HG02884 (cell line): ENCODE measurements at regions not wholly inside any gene's neighbourhood (a gene's known extent, or its start where the extent isn't known, plus 50 kb on each side); places are given as distances from the start of the nearest gene placed in this dataset.
"Not testable (repeated sequence)": the region's sequence is repeated elsewhere in the genome, so short reads cannot be mapped to it uniquely, and the experiment has no call there.

ENCODE experiments used
- ATAC-seq: cut with Tn5 transposase; IDR thresholded peaks from one replicate; pipeline ENCODE4 v1.9.1; 2021; ENCODE audit warnings: mild to moderate bottlenecking, moderate library complexity; ENCODE audit not compliant: unreplicated experiment

DNA sequence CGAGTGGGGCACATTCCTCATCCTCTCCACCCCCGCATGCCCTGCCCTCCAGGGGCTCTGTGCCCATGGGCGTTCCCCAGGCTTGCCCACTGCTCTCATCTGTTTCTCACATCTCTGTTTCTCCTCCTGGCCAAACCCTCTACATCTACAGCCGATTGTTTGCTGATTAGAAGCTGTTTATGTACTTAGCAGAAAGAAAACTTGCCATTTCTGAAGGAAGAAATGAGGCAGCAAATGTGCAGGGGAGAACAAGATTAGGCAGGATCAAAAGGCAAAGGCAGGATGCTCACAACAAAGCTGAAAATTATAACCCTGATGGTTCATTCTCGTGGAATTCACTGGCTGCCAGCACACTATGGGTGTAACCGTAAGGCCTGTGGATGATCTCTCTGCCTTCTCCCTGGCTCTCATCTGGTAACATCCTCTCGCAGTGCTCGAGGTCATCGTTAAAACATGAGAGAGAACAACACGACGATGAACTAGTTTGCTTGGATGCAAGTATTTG is 111.6 kb upstream of the KLF14 start:
- ATAC-seq, result no peak

DNA sequence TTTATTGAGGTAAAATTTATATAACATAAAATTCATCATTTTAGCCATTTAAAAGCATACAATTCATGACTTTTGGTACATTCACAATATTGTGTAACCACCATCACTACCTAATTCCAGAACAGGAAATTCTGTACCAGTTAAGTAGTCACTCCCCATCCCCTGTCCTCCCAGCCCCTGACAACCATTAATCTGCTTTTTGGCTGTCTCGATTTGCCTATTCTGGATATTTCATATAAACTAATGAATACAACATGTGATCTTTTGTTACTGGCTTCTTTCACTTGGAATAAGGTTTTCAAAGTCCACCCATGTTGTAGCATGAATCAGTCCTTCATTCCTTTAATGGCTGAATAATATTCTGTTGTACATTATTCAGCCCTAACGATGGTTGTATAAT is 115.6 kb upstream of the KLF14 start:
- ATAC-seq, result no peak

- ATAC-seq, result no peak
Observed at GRCh38 chr7:130850956-130851355, 116.9 kb upstream of the KLF14 start.

DNA sequence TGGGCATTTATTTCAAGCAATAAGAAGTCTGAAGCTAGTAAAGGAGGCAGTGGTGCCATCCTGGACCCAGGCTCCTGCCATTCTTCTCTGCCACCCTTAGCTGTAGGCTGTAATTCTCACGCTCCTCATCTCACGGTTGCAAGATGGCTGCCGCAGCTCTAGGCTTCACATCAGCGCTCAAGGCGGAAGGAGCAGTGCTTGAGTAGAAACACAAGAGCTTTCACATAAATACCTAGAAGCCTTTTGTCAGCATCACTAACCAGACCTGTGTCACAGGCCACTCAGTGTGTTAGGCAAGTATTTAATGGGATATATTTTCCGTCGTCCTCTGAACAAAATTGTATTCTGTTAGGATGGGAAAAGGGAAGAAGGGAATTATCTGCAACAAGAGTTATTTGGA is 118.9 kb upstream of the KLF14 start:
- ATAC-seq, result no peak

DNA sequence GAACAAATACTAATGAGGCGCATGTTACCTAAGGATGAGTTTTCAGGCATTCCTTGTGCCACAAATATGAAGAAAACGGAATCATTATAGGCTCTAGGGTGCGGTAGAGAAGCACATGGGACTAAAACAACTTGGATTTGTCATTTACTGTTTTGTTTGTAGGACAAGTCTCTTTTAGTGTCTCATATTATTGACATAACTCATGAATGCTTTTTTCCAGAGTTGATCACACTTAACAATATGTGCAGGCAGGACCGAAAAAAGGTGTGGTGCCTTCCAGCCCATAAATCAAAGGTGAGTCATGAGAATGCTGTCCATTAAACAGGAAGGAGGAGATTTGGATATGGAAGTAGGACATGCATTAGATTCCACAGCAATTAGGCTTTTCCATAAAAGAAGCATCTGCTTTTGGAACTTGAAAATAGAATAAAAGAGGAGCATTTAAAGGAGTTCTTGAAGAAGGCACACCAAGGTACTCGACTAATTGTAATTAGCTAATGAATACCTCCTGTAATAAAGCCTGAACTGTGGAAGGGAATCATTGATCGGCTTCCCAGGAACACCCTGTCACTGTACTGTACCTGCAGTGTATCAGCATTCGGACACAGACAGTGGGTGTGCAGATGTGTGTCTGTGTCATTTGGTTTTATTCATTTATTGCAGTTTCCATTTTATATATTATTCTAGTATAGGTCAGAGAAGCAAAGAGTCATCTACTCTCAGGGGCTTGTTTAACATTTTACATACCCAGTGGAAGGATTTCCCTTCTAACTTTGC is 119.7 kb upstream of the KLF14 start:
- ATAC-seq, result no peak

DNA sequence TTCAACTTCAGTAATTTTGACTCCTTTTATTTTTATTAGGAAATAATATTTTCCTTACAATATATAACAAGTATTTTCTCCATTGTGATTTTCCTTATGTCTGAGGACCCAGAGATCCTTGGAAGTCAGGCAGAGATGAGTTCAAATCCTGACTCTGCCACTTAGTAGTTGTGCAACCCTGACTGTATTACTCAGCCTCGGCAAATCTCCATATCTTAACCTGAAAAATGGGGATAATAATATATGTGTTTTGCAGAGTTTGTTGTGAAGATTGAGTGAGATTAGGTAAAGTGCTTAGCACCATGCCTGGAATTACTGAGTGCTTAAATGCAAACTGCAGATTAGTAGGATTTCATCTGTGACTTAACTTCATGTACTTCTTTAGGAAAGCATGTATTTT is 120.5 kb upstream of the KLF14 start:
- ATAC-seq, result no peak

- no peak for ATAC-seq
Observed at GRCh38 chr7:130856866-130857265, 122.9 kb upstream of the KLF14 start.

- not testable (repeated sequence) for ATAC-seq
Observed at GRCh38 chr7:130860832-130861231, 126.8 kb upstream of the KLF14 start.

GRCh38 chr7:130865408-130866236 is 131.6 kb upstream of the KLF14 start:
- no peak for ATAC-seq

DNA sequence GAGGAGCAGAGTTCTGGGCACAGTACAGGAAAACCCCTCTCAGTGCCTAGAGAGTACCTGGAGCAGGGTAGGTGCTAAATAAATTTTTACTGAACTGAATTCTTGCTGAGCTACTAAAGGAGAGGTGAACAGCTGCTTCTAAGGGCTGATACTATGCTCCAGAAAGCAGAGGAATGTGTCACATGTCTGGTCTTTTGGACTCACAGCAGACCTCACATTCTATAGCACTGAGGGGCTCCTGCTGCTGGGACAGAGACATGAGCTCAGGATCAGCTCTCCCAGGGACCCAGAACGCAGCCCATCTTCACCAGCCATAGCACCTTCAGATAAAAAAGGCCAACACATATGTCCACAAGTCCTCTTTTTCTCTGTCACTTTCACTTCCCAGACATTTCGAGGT is 133.0 kb upstream of the KLF14 start:
- ATAC-seq, result no peak

DNA sequence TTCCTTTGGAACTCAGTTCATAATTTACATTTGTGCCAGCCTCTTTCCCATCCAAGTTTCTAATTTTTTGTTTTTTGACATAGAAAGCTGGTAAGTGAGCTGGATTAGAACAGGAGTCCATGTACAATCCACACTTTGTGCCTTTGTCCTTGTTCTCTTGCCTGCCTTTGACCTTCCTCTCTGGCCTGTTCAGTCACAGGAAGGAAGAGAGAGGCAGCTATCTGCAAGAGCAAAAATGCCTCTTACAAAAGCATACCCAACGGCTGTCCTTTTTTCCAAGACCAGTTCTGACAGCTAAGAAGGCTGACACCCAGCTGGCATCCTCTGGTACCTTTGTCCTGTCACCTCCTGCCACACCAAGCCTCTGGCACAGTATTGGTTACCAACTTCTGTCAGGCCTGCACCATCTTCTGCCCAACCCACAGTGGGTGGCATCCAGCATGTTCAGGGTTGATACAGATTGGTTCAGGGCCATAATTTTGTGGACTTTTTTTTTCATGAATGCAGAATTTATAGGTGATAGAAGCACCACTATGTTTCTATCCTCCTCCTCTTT is 133.7 kb upstream of the KLF14 start:
- no peak for ATAC-seq

- ATAC-seq, result no peak
Observed at GRCh38 chr7:130868139-130868538, 134.1 kb upstream of the KLF14 start.

- no peak for ATAC-seq
Observed at GRCh38 chr7:130869918-130870317, 135.9 kb upstream of the KLF14 start.

DNA sequence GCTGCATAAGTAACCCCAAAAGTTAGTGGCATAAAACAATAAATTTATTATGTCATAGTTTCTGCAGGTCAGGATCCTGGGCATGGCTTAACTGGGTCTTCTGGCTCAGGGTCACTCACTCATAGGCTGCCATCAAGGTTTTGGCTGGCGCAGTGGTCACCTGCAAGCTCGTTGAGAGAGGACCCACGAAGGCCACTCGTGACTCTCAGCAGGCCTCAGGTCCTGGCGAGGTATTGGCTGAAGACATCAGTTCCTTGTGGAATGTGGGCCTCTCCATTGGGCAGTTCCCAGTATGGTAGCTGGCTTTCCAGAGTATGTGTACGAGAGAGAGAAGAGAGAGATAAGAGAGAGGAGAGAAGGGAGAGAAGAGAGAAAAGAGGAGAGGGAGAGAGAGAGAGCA is 138.3 kb upstream of the KLF14 start:
- ATAC-seq, result no peak

- ATAC-seq, result no peak
Observed at GRCh38 chr7:130872756-130873448, 138.9 kb upstream of the KLF14 start.

DNA sequence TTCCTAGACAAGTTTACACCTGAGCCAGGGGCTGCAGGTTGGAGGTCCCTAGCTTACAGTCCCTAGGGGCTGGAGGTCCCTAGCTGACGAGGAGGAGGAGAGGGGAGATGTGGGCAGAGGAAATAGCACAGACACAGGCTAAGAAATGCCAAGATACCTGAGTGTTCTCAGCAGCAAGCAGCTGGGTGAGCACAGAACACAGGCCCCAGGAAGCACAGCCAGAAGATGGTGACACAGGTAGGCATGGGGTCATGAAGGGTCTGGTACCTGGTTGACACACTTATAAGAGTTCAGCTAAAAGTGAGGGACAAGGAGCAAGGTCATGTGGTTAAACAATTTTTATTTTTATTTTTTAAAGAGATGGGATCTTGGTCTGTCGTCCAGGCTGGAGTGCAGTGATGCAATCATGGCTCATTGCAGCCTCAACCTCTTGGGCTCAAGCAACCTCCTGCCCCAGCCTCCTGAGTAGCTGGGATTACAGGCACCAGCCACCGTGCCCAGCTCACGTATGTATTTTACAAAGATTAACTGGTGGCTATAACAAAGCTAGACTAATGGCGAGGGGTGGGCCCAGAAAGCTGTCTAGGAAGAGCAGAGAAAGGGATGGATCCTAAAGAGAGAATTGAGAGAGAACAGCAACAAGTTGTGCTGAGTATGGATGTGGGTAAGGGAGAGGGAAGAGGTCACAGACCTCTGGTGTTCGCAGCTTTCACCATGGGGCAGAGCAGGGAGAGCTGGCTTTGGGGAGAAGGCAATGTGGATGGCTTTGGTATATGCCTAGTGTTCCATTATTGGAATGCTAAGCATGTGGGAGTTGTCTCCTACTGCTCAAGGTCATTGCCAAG is 140.3 kb upstream of the KLF14 start:
- ATAC-seq, result no peak

- no peak for ATAC-seq
Observed at GRCh38 chr7:130875265-130875741, 141.3 kb upstream of the KLF14 start.

GRCh38 chr7:130875901-130876300 is 141.9 kb upstream of the KLF14 start:
- no peak for ATAC-seq

DNA sequence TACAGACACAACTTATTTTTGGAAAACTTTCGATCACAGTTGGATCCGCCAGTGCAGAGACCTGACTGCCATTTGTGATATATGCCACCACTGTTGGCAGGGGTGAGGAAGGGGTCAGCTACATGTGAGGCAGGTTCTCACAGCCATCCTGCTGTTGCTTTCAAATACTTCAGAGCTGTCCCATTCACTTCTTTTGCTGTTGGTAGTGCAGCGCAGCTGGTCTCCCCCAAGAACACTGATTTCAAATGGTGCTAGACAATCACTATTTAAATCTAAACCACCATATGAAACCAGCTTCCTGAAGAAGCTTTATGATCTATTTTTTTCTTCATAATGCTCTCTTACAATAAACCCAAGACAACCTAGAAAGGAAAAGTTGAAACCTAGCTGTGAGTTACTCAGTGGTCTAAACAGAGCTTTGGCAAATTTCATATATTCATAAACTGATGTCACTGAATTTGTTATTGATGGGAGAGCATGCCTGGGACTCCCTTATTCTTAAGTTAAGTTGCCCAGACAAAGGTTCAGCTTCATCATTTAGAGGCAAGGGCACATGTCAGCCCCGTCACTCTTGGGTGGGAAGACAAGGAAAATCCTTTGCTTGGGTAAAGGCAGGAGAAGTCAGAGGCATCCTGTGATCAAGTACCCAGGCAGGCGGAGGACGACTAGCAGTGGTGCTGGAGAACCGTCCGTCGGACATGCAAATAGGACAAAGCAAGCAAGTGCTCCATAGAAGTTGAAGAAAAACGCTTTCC is 143.4 kb upstream of the KLF14 start:
- no peak for ATAC-seq

DNA sequence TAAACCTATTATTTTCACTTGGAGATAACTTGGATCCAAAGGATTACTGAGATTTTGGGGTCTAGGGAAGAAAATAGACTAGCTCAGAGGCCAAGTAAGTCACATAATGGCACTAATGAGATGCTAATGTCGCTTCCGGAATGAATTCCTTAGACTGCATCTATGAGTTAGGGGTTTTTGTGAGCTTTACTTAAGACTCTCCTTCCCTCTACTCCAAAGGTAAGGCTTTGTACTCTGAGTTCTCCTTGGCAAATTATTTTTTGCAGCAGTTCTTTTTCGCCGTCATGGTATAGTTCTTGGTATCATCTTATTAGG is 143.9 kb upstream of the KLF14 start:
- no peak for ATAC-seq
